ENCODE measurements at regions not wholly inside any gene's neighbourhood (a gene's known extent, or its start where the extent isn't known, plus 50 kb on each side); places are given as distances from the start of the nearest gene placed in this dataset.

DNA sequence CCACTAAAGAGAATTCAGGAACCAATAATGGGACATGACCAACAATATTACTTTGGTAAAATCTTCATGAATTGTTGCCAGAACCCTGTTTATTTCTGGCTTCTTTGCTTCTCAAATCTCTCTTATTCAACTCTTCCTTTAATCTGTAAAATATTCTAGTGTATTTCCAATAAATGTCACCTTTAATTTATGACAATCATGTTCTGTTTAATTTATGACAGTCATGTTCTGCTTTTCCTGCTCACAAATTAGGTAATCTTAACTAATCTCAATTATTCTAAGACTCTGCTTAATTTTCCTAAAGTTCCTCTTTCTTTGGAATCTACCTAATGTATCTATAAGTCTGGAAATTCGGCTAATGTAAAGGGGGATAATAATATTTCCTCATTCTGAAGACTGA, 847.6 kb upstream of the KLHL1 start:
- no peaks in the 10 kb centered on the region for H3K4me1 Mint-ChIP-seq (ENCODE audit: low read depth)
- no peaks in the 10 kb centered on the region for H3K36me3 Mint-ChIP-seq (ENCODE audit: insufficient read depth)
- H3K27me3 Mint-ChIP-seq = no peaks in the 10 kb centered on the region
- DNase-seq (ENCODE audit: low spot score, unreplicated experiment) = no peak
- H3K4me3 Mint-ChIP-seq (ENCODE audit: low read depth) = no peak overlapping the region
- peaks cover 6% of the 10 kb centered on the region for H3K9me3 Mint-ChIP-seq (ENCODE audit: low read depth)
- no peak overlapping the region for H3K27ac Mint-ChIP-seq
- TF ChIP-seq, protein P1, sequence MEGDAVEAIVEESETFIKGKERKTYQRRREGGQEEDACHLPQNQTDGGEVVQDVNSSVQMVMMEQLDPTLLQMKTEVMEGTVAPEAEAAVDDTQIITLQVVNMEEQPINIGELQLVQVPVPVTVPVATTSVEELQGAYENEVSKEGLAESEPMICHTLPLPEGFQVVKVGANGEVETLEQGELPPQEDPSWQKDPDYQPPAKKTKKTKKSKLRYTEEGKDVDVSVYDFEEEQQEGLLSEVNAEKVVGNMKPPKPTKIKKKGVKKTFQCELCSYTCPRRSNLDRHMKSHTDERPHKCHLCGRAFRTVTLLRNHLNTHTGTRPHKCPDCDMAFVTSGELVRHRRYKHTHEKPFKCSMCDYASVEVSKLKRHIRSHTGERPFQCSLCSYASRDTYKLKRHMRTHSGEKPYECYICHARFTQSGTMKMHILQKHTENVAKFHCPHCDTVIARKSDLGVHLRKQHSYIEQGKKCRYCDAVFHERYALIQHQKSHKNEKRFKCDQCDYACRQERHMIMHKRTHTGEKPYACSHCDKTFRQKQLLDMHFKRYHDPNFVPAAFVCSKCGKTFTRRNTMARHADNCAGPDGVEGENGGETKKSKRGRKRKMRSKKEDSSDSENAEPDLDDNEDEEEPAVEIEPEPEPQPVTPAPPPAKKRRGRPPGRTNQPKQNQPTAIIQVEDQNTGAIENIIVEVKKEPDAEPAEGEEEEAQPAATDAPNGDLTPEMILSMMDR (IDR thresholded peaks at IDR 0.05; ENCODE audit: unreplicated experiment) = no peak

DNA sequence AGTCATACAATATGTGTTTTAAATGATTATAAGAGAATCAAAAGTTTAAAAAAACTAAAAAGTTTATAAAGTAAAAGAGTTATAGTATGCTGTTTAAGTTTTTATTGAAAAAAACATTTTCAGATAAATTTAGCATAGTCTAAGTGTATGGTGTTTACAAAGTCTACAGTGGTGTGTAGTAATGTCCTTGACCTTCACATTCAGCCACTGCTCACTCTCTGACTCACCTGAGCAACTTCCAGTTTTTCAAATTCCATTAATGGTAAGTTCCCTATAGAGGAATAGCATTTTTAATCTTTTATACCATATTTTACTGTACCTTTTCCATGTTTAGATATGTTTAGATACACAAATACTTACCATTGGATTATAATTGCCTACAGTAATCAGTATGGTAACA, 842.4 kb upstream of the KLHL1 start:
- no peak overlapping the region for H3K27ac Mint-ChIP-seq
- H3K27me3 Mint-ChIP-seq = no peaks in the 10 kb centered on the region

DNA sequence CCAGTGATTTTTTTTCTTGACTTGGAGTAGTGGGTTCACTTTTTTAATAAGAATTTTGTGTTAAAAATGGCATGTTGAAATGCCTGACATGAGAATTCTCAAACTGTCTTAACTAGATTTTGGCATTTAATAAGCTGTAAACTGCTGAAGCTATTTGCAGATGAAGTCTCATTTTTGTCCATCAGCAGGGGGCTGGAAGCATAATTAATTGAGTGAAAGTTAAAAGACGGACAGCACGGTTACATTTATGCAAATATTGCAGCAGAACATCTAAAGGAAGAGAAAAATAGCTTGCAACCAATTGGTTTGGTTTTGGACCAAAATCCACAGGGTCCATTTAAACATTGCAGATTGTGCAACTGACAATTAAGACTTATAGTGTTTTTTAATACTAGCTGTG, 837.3 kb upstream of the KLHL1 start:
- Mint-ChIP-seq H3K27ac (no peak overlapping the region), H3K4me3 (ENCODE audit: low read depth) (no peak overlapping the region), H3K4me1 (ENCODE audit: low read depth) (no peaks in the 10 kb centered on the region), H3K36me3 (ENCODE audit: insufficient read depth) (no peaks in the 10 kb centered on the region), H3K9me3 (ENCODE audit: low read depth) (no peaks in the 10 kb centered on the region), H3K27me3 (no peaks in the 10 kb centered on the region)
- TF ChIP-seq, protein P1 (IDR thresholded peaks at IDR 0.05; ENCODE audit: unreplicated experiment) = no peak
- DNase-seq (ENCODE audit: low spot score, unreplicated experiment) = no peak

More for the DNA sequence above, 842.4 kb upstream of the KLHL1 start:
- TF ChIP-seq, protein P1 (IDR thresholded peaks at IDR 0.05; ENCODE audit: unreplicated experiment) = no peak
- Mint-ChIP-seq H3K9me3 (ENCODE audit: low read depth) (peaks cover 6% of the 10 kb centered on the region), H3K4me3 (ENCODE audit: low read depth) (no peak overlapping the region), H3K36me3 (ENCODE audit: insufficient read depth) (no peaks in the 10 kb centered on the region), H3K4me1 (ENCODE audit: low read depth) (no peaks in the 10 kb centered on the region)
- DNase-seq (ENCODE audit: low spot score, unreplicated experiment) = no peak

DNA sequence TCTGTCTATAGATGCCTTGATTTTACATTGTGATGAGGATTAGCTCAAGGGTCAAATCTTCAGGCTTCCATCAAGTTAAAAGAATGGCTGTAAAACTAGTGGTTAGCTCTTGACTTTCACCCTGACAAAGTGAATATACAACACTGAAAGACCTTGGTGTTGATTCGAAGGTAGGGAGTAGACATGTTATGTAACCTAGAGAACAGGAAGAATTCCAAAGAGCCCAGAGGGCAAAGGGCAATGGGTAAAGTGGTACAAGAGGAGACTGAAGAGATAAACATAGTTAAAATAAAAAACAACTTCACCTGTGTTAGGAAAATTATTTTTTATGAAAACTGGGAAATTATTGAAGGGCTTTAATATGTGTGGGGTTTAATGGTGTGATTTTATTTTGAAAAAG, 833.2 kb upstream of the KLHL1 start:
- H3K9me3 Mint-ChIP-seq (ENCODE audit: low read depth) = no peaks in the 10 kb centered on the region
- TF ChIP-seq, protein P1 (IDR thresholded peaks at IDR 0.05; ENCODE audit: unreplicated experiment) = no peak
- no peak overlapping the region for H3K4me3 Mint-ChIP-seq (ENCODE audit: low read depth)
- no peaks in the 10 kb centered on the region for H3K27me3 Mint-ChIP-seq
- no peaks in the 10 kb centered on the region for H3K36me3 Mint-ChIP-seq (ENCODE audit: insufficient read depth)
- H3K27ac Mint-ChIP-seq = no peak overlapping the region
- no peaks in the 10 kb centered on the region for H3K4me1 Mint-ChIP-seq (ENCODE audit: low read depth)
- DNase-seq (ENCODE audit: low spot score, unreplicated experiment) = no peak

DNA sequence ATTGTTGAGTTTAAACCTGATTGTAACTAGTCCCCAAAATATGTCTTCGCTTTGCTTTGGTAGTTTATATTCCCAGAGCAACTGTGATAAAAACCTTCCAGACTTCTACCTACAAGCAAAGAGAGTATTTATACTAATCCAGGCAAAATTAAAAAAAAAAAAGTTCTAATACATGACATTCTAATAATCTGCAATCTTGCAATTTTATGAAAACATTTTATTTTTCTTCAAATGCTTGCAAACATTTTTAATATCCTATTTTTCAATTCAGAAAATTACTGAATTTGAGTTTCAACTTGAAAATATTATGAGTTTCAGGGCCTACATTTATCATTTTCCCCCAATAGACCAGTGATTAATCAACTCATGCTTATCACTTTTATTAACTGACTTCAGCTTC, 830.2 kb upstream of the KLHL1 start:
- no peaks in the 10 kb centered on the region for H3K27me3 Mint-ChIP-seq
- H3K4me3 Mint-ChIP-seq (ENCODE audit: low read depth) = no peak overlapping the region
- no peaks in the 10 kb centered on the region for H3K9me3 Mint-ChIP-seq (ENCODE audit: low read depth)
- DNase-seq (ENCODE audit: low spot score, unreplicated experiment) = no peak
- TF ChIP-seq, protein P1 (IDR thresholded peaks at IDR 0.05; ENCODE audit: unreplicated experiment) = no peak
- no peak overlapping the region for H3K27ac Mint-ChIP-seq
- no peaks in the 10 kb centered on the region for H3K36me3 Mint-ChIP-seq (ENCODE audit: insufficient read depth)
- no peaks in the 10 kb centered on the region for H3K4me1 Mint-ChIP-seq (ENCODE audit: low read depth)

All from progenitor cell of endocrine pancreas (in vitro differentiated cells).